HEK293 (cell line): ENCODE measurements at regions not wholly inside any gene's neighbourhood (a gene's known extent, or its start where the extent isn't known, plus 50 kb on each side); places are given as distances from the start of the nearest gene placed in this dataset.

ENCODE experiments used
- CTCF ChIA-PET: fragments of 350-600 bp; formaldehyde crosslinking; extraction: SDS; loops from one replicate; lab custom pipeline; 2021; ENCODE audit warnings: antibody characterized with exemption; lab: Yijun Ruan, JAX
- POLR2A ChIA-PET: fragments of 300-600 bp; formaldehyde crosslinking; extraction: SDS; loops from one replicate; lab custom pipeline; 2020; ENCODE audit warnings: antibody characterized with exemption, inconsistent platforms; lab: Yijun Ruan, JAX
- H3K27ac ChIP-seq: fragments of 200-500 bp; sonication (Bioruptor generic); 2 replicates; pipeline ENCODE4 v1.5.1; 2014; ENCODE audit warnings: low read depth, low read length, control low read depth, inconsistent platforms; ENCODE audit errors: extremely low read depth
- H3K36me3 ChIP-seq, 2 experiments: fragments of 200-500 bp in 1 of 2; sonication (Bioruptor generic) in 1 of 2; 1 replicate in 1 of 2; 2 replicates in 1 of 2; pipeline ENCODE4 v1.5.1; 2014 to 2017; ENCODE audit warnings: inconsistent platforms in 2 of 2, low read length in 2 of 2; ENCODE audit not compliant: control insufficient read depth in 2 of 2, insufficient read depth in 1 of 2
- H3K4me1 ChIP-seq: fragments of 200-500 bp; sonication (Bioruptor generic); 2 replicates; pipeline ENCODE4 v1.5.1; 2014; ENCODE audit warnings: mild to moderate bottlenecking, low read length, inconsistent platforms; ENCODE audit not compliant: control insufficient read depth, insufficient read depth
- H3K4me3 ChIP-seq: 2 replicates; pipeline ENCODE4 v1.5.1; 2011; ENCODE audit warnings: low read depth, mild to moderate bottlenecking, control low read depth, low read length, moderate library complexity
- H3K9me3 ChIP-seq: fragments of 200-500 bp; sonication (Bioruptor generic); 2 replicates; pipeline ENCODE4 v1.5.1; 2014; ENCODE audit warnings: low read depth, low read length, inconsistent platforms; ENCODE audit not compliant: control insufficient read depth, insufficient read depth
- BCL11A ChIP-seq: fragments of 450-650 bp; formaldehyde crosslinking; IDR thresholded peaks from 2 replicates; pipeline ENCODE4 v1.5.1; 2016; ENCODE audit warnings: low read depth, missing biosample characterization, missing genetic modification characterization
- CTCF ChIP-seq: fragments of 450-650 bp; formaldehyde crosslinking; IDR thresholded peaks from 2 replicates; pipeline ENCODE4 v1.5.1; 2016; ENCODE audit warnings: missing biosample characterization, missing genetic modification characterization
- KLF1 ChIP-seq: fragments of 450-650 bp; formaldehyde crosslinking; IDR thresholded peaks from 2 replicates; pipeline ENCODE4 v1.5.1; 2016; ENCODE audit warnings: missing biosample characterization, missing genetic modification characterization
- RBAK ChIP-seq: fragments of 450-650 bp; formaldehyde crosslinking; IDR thresholded peaks from 2 replicates; pipeline ENCODE4 v1.5.1; 2016; ENCODE audit warnings: missing biosample characterization, missing genetic modification characterization
- SP3 ChIP-seq: fragments of 450-650 bp; formaldehyde crosslinking; IDR thresholded peaks from 2 replicates; pipeline ENCODE4 v1.5.1; 2016; ENCODE audit warnings: missing biosample characterization, missing genetic modification characterization
- SP7 ChIP-seq: fragments of 450-650 bp; formaldehyde crosslinking; IDR thresholded peaks from 2 replicates; pipeline ENCODE4 v1.5.1; 2016; ENCODE audit warnings: missing biosample characterization, missing genetic modification characterization
- ZBTB17 ChIP-seq: fragments of 450-650 bp; formaldehyde crosslinking; IDR thresholded peaks from 2 replicates; pipeline ENCODE4 v1.5.1; 2016; ENCODE audit warnings: missing biosample characterization, missing genetic modification characterization
- ZFP69B ChIP-seq: fragments of 450-650 bp; formaldehyde crosslinking; IDR thresholded peaks from 2 replicates; pipeline ENCODE4 v1.5.1; 2016; ENCODE audit warnings: missing biosample characterization, missing genetic modification characterization
- ZNF132 ChIP-seq: fragments of 450-650 bp; formaldehyde crosslinking; IDR thresholded peaks from 2 replicates; pipeline ENCODE4 v1.5.1; 2017; ENCODE audit warnings: missing biosample characterization, missing genetic modification characterization, borderline replicate concordance
- ZNF169 ChIP-seq: fragments of 450-650 bp; formaldehyde crosslinking; IDR thresholded peaks from 2 replicates; pipeline ENCODE4 v1.5.1; 2016; ENCODE audit warnings: missing biosample characterization, missing genetic modification characterization
- ZNF274 ChIP-seq, 2 experiments: fragments of 200-500 bp in 1 of 2; fragments of 450-650 bp in 1 of 2; sonication (Bioruptor generic) in 1 of 2; formaldehyde crosslinking in 1 of 2; IDR thresholded peaks; 2 replicates each; pipeline versions ENCODE4 v1.5.1 to v1.6.1; 2014 to 2016; ENCODE audit warnings: borderline replicate concordance in 1 of 2, inconsistent platforms in 1 of 2, low read length in 1 of 2, missing biosample characterization in 1 of 2, missing genetic modification characterization in 1 of 2
- ZNF311 ChIP-seq: fragments of 450-650 bp; formaldehyde crosslinking; IDR thresholded peaks from 2 replicates; pipeline ENCODE4 v1.5.1; 2017; ENCODE audit warnings: missing biosample characterization, missing genetic modification characterization, borderline replicate concordance
- ZNF324 ChIP-seq: fragments of 450-650 bp; formaldehyde crosslinking; IDR thresholded peaks from 2 replicates; pipeline ENCODE4 v1.5.1; 2016; ENCODE audit warnings: missing biosample characterization, missing genetic modification characterization
- ZNF335 ChIP-seq: fragments of 450-650 bp; formaldehyde crosslinking; conservative IDR thresholded peaks from 2 replicates; pipeline ENCODE4 v1.5.1; 2016; ENCODE audit warnings: missing biosample characterization, missing genetic modification characterization
- ZNF514 ChIP-seq: fragments of 450-650 bp; formaldehyde crosslinking; IDR thresholded peaks from 2 replicates; pipeline ENCODE4 v1.5.1; 2016; ENCODE audit warnings: missing biosample characterization, missing genetic modification characterization
- ZNF529 ChIP-seq: fragments of 450-650 bp; formaldehyde crosslinking; IDR thresholded peaks from 2 replicates; pipeline ENCODE4 v1.5.1; 2017; ENCODE audit warnings: missing genetic modification characterization, missing biosample characterization; ENCODE audit not compliant: insufficient replicate concordance
- ZNF530 ChIP-seq: fragments of 450-650 bp; formaldehyde crosslinking; IDR thresholded peaks from 2 replicates; pipeline ENCODE4 v1.5.1; 2016; ENCODE audit warnings: low read depth, missing biosample characterization, missing genetic modification characterization
- ZNF561 ChIP-seq: fragments of 450-650 bp; IDR thresholded peaks from 2 replicates; pipeline ENCODE4 v1.5.1; 2018; ENCODE audit warnings: missing biosample characterization, missing genetic modification characterization, borderline replicate concordance
- ZNF654 ChIP-seq: fragments of 450-650 bp; formaldehyde crosslinking; IDR thresholded peaks from 2 replicates; pipeline ENCODE4 v1.5.1; 2016; ENCODE audit warnings: low read depth, missing biosample characterization, missing genetic modification characterization
- ZNF701 ChIP-seq: fragments of 450-650 bp; formaldehyde crosslinking; IDR thresholded peaks from 2 replicates; pipeline ENCODE4 v1.5.1; 2016; ENCODE audit warnings: missing biosample characterization, missing genetic modification characterization
- ZNF837 ChIP-seq: fragments of 450-650 bp; formaldehyde crosslinking; IDR thresholded peaks from 2 replicates; pipeline ENCODE4 v1.5.1; 2016; ENCODE audit warnings: missing biosample characterization, missing genetic modification characterization
- ZNF843 ChIP-seq: fragments of 450-650 bp; formaldehyde crosslinking; IDR thresholded peaks from 2 replicates; pipeline ENCODE4 v1.5.1; 2016; ENCODE audit warnings: missing biosample characterization, missing genetic modification characterization
- TF ChIP-seq, protein P1 (sequence below): fragments of 450-650 bp; formaldehyde crosslinking; IDR thresholded peaks from 2 replicates; pipeline ENCODE4 v1.5.1; 2016; ENCODE audit warnings: missing biosample characterization, missing genetic modification characterization, borderline replicate concordance
- TF ChIP-seq, protein P2 (sequence below): fragments of 450-650 bp; formaldehyde crosslinking; IDR thresholded peaks from 2 replicates; pipeline ENCODE4 v1.5.1; 2017; ENCODE audit warnings: missing biosample characterization, missing genetic modification characterization
- TF ChIP-seq, protein P3 (sequence below): fragments of 450-650 bp; formaldehyde crosslinking; IDR thresholded peaks from 2 replicates; pipeline ENCODE4 v1.5.1; 2016; ENCODE audit warnings: missing biosample characterization, missing genetic modification characterization

- TF ChIP-seq ZNF132 (no peak), ZNF654 (tag by site-specific recombination) (no peak), ZFP69B (no peak), ZNF530 (tag by site-specific recombination) (no peak), KLF1 (tag by site-specific recombination) (no peak), RBAK (tag by site-specific recombination) (no peak), ZNF529 (tag by site-specific recombination) (no peak), ZNF169 (tag by site-specific recombination) (no peak), ZNF324 (tag by site-specific recombination) (no peak), ZNF514 (tag by site-specific recombination) (no peak)
Observed at GRCh38 chr5:54709096-54709495, 191.5 kb downstream of the SNX18 start (continued).

DNA sequence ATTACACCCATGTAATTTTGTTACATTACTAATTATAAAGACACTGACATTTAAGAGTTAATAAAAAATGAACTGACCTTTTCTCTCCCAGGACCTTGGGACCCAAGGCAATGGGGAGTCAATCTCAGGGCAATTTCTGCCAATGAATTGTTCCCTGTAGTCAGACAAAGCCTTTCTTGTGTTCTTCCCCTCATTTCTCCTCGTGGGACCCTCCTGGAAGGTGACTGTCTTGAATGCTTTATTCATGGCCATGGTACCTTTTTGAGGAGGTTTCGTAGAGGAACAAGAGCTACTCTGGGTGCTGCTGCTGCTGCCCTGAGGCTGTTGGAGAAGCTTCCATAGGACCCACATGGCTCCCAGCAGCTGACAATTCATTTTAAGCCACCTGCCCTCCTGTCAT is 190.3 kb downstream of the SNX18 start:
- H3K4me3 ChIP-seq = no peak overlapping the region
- no peaks in the 10 kb centered on the region for H3K4me1 ChIP-seq
- CTCF ChIA-PET = interaction anchor here (0.9 to 1.7 kb wide), 2 partner anchors 191 to 219 kb away, joined by 3 to 4 read pairs; no protein-coding TSS in a partner anchor
- H3K9me3 ChIP-seq = no peaks in the 10 kb centered on the region
- no peaks in the 10 kb centered on the region for H3K36me3 ChIP-seq
- TF ChIP-seq, protein P1, sequence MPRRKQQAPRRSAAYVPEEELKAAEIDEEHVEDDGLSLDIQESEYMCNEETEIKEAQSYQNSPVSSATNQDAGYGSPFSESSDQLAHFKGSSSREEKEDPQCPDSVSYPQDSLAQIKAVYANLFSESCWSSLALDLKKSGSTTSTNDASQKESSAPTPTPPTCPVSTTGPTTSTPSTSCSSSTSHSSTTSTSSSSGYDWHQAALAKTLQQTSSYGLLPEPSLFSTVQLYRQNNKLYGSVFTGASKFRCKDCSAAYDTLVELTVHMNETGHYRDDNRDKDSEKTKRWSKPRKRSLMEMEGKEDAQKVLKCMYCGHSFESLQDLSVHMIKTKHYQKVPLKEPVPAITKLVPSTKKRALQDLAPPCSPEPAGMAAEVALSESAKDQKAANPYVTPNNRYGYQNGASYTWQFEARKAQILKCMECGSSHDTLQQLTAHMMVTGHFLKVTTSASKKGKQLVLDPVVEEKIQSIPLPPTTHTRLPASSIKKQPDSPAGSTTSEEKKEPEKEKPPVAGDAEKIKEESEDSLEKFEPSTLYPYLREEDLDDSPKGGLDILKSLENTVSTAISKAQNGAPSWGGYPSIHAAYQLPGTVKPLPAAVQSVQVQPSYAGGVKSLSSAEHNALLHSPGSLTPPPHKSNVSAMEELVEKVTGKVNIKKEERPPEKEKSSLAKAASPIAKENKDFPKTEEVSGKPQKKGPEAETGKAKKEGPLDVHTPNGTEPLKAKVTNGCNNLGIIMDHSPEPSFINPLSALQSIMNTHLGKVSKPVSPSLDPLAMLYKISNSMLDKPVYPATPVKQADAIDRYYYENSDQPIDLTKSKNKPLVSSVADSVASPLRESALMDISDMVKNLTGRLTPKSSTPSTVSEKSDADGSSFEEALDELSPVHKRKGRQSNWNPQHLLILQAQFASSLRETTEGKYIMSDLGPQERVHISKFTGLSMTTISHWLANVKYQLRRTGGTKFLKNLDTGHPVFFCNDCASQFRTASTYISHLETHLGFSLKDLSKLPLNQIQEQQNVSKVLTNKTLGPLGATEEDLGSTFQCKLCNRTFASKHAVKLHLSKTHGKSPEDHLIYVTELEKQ (tag by site-specific recombination) = no peak
- TF ChIP-seq ZNF654 (tag by site-specific recombination) (no peak), ZNF843 (no peak), ZNF274 (IDR thresholded peaks at IDR 0.05; ENCODE audit: low read length) (no peak), ZNF274 (tag by site-specific recombination; IDR thresholded peaks at IDR 0.05; ENCODE audit: borderline replicate concordance) (no peak), CTCF (no peak), ZNF335 (tag by site-specific recombination) (no peak)
- POLR2A ChIA-PET = no interaction called here
- no peak overlapping the region for H3K27ac ChIP-seq

GRCh38 chr5:54705994-54706653 is 188.6 kb downstream of the SNX18 start:
- H3K4me1 ChIP-seq = no peaks in the 10 kb centered on the region
- TF ChIP-seq ZNF701 (no peak), ZBTB17 (tag by site-specific recombination) (no peak), ZNF561 (tag by site-specific recombination) (no peak), SP3 (tag by site-specific recombination) (no peak), BCL11A (tag by site-specific recombination) (no peak), ZNF837 (no peak), SP7 (tag by site-specific recombination) (no peak), ZNF311 (tag by site-specific recombination) (no peak)
- TF ChIP-seq, protein P2, sequence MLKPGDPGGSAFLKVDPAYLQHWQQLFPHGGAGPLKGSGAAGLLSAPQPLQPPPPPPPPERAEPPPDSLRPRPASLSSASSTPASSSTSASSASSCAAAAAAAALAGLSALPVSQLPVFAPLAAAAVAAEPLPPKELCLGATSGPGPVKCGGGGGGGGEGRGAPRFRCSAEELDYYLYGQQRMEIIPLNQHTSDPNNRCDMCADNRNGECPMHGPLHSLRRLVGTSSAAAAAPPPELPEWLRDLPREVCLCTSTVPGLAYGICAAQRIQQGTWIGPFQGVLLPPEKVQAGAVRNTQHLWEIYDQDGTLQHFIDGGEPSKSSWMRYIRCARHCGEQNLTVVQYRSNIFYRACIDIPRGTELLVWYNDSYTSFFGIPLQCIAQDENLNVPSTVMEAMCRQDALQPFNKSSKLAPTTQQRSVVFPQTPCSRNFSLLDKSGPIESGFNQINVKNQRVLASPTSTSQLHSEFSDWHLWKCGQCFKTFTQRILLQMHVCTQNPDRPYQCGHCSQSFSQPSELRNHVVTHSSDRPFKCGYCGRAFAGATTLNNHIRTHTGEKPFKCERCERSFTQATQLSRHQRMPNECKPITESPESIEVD = no peak
- TF ChIP-seq, protein P3, sequence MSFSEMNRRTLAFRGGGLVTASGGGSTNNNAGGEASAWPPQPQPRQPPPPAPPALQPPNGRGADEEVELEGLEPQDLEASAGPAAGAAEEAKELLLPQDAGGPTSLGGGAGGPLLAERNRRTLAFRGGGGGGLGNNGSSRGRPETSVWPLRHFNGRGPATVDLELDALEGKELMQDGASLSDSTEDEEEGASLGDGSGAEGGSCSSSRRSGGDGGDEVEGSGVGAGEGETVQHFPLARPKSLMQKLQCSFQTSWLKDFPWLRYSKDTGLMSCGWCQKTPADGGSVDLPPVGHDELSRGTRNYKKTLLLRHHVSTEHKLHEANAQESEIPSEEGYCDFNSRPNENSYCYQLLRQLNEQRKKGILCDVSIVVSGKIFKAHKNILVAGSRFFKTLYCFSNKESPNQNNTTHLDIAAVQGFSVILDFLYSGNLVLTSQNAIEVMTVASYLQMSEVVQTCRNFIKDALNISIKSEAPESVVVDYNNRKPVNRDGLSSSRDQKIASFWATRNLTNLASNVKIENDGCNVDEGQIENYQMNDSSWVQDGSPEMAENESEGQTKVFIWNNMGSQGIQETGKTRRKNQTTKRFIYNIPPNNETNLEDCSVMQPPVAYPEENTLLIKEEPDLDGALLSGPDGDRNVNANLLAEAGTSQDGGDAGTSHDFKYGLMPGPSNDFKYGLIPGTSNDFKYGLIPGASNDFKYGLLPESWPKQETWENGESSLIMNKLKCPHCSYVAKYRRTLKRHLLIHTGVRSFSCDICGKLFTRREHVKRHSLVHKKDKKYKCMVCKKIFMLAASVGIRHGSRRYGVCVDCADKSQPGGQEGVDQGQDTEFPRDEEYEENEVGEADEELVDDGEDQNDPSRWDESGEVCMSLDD (tag by site-specific recombination) = no peak

More at GRCh38 chr5:54705994-54706653, 188.6 kb downstream of the SNX18 start:
- ChIA-PET CTCF (no interaction called here), POLR2A (no interaction called here)
- Histone ChIP-seq H3K9me3 (no peaks in the 10 kb centered on the region), H3K36me3 (no peaks in the 10 kb centered on the region), H3K27ac (no peak overlapping the region), H3K4me3 (no peak overlapping the region)
